ENCODE measurements at regions not wholly inside any gene's neighbourhood (a gene's known extent, or its start where the extent isn't known, plus 50 kb on each side); places are given as distances from the start of the nearest gene placed in this dataset.

GRCh38 chr1:209445576-209445975 lies 137.9 kb upstream of the CAMK1G start:
- TF ChIP-seq TAF1 (IDR thresholded peaks at IDR 0.05; ENCODE audit: borderline replicate concordance, insufficient read depth, low read length), result no peak
- TF ChIP-seq REST (IDR thresholded peaks at IDR 0.05; ENCODE audit: insufficient read depth in 1 of 2, low read depth in 2 of 2, low read length in 2 of 2), result no peak
- no peak for TF ChIP-seq SIN3A (IDR thresholded peaks at IDR 0.05; ENCODE audit: borderline replicate concordance, insufficient read depth, low read length)
- TF ChIP-seq FOXP2 (optimal IDR thresholded peaks at IDR 0.05; ENCODE audit: borderline replicate concordance, extremely low read depth, extremely low read length, insufficient read depth), result no peak
- TF ChIP-seq POLR2AphosphoS5 (IDR thresholded peaks at IDR 0.05; ENCODE audit: low read depth, low read length), result no peak

- TF ChIP-seq REST (IDR thresholded peaks at IDR 0.05; ENCODE audit: insufficient read depth in 1 of 2, low read depth in 2 of 2, low read length in 2 of 2), result no peak
- no peak for TF ChIP-seq SIN3A (IDR thresholded peaks at IDR 0.05; ENCODE audit: borderline replicate concordance, insufficient read depth, low read length)
- TF ChIP-seq POLR2AphosphoS5 (IDR thresholded peaks at IDR 0.05; ENCODE audit: low read depth, low read length), result no peak
- TF ChIP-seq FOXP2 (optimal IDR thresholded peaks at IDR 0.05; ENCODE audit: borderline replicate concordance, extremely low read depth, extremely low read length, insufficient read depth), result no peak
- no peak for TF ChIP-seq TAF1 (IDR thresholded peaks at IDR 0.05; ENCODE audit: borderline replicate concordance, insufficient read depth, low read length)
These were observed 137.2 kb upstream of the CAMK1G start for GRCh38 chr1:209446356-209446755.

DNA sequence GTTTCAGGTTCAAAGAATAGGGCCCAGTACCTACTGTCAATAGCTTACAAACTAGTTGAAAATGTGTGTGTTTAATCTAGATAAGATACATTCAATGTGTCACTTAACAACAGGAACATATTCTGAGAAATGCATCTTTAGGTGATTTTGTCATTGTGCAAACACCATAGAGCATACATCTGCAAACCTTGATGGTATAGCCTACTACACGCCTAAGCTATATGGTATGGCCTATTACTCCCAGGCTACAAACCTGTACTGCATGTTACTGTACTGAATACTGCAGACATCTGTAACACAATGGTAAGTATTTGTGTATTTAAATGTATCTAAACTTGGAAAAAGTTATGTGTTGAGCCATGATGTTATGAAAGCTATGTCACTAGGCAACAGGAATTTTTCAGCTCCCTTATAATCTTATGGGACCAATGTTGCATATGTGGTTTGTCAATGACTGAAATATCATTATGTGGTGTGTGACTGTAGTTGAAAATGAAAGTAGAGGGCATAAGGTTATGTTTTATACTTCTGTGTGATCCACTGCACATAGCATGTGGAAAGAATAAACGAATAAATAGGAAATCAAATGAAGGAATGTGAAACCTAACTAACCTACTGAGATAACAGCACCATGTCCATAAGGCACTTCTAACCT lies 129.0 kb upstream of the CAMK1G start:
- TF ChIP-seq REST (IDR thresholded peaks at IDR 0.05; ENCODE audit: insufficient read depth in 1 of 2, low read depth in 2 of 2, low read length in 2 of 2) (no peak), TAF1 (IDR thresholded peaks at IDR 0.05; ENCODE audit: borderline replicate concordance, insufficient read depth, low read length) (no peak), FOXP2 (optimal IDR thresholded peaks at IDR 0.05; ENCODE audit: borderline replicate concordance, extremely low read depth, extremely low read length, insufficient read depth) (no peak), SIN3A (IDR thresholded peaks at IDR 0.05; ENCODE audit: borderline replicate concordance, insufficient read depth, low read length) (no peak), POLR2AphosphoS5 (IDR thresholded peaks at IDR 0.05; ENCODE audit: low read depth, low read length) (no peak)

DNA sequence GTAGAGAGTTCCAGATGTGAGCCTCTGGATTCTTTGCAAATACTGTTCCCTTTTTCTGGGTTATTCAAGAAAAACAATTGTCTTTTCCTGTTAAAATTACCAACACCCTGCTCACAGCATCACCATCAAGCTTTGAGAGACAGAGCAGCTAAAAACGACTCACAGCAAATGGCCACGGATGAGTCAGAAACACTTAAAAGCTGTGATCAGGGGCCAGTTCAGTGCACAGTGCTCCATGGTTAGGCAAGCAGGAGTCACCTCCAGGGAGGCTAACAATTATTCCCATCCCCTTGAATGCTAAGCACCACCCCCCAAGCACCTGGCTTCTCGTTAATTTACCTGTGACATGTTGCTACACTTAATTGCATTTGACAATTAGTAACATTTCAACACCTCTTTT lies 128.4 kb upstream of the CAMK1G start:
- TF ChIP-seq POLR2AphosphoS5 (IDR thresholded peaks at IDR 0.05; ENCODE audit: low read depth, low read length), result no peak
- no peak for TF ChIP-seq FOXP2 (optimal IDR thresholded peaks at IDR 0.05; ENCODE audit: borderline replicate concordance, extremely low read depth, extremely low read length, insufficient read depth)
- TF ChIP-seq SIN3A (IDR thresholded peaks at IDR 0.05; ENCODE audit: borderline replicate concordance, insufficient read depth, low read length), result no peak
- no peak for TF ChIP-seq TAF1 (IDR thresholded peaks at IDR 0.05; ENCODE audit: borderline replicate concordance, insufficient read depth, low read length)
- no peak for TF ChIP-seq REST (IDR thresholded peaks at IDR 0.05; ENCODE audit: insufficient read depth in 1 of 2, low read depth in 2 of 2, low read length in 2 of 2)

Measured in PFSK-1 (cell line).